Transverse colon (tissue), 4 donors: ENCODE measurements at regions not wholly inside any gene's neighbourhood (a gene's known extent, or its start where the extent isn't known, plus 50 kb on each side); places are given as distances from the start of the nearest gene placed in this dataset.

Source experiments
- CTCF ChIP-seq, 5 experiments: fragments of 200-600 bp in 3 of 5; fragments of 450-650 bp in 2 of 5; sonication (generic) in 3 of 5; IDR thresholded peaks; 1 replicate in 2 of 5; 2 replicates in 3 of 5; pipeline ENCODE4 v1.5.1; 2016 to 2017; ENCODE audit warnings: antibody characterized with exemption in 5 of 5, inconsistent platforms in 3 of 5, mild to moderate bottlenecking in 2 of 5, moderate library complexity in 1 of 5
- EP300 ChIP-seq: sonication (generic); formaldehyde crosslinking; IDR thresholded peaks from one replicate; pipeline ENCODE4 v1.6.1; 2017; ENCODE audit warnings: antibody characterized with exemption, low read depth
- POLR2A ChIP-seq: fragments of 450-650 bp; IDR thresholded peaks from one replicate; pipeline ENCODE4 v1.6.1; 2016; ENCODE audit warnings: antibody characterized with exemption, mild to moderate bottlenecking, moderate library complexity
- POLR2AphosphoS5 ChIP-seq, 3 donors: sonication (generic); formaldehyde crosslinking; IDR thresholded peaks; one replicate each; pipeline ENCODE4 v1.6.1; 2016; ENCODE audit warnings: antibody characterized with exemption in 3 of 3

GRCh38 chr12:76240281-76240680 lies 107.9 kb downstream of the BBS10 start:
- TF ChIP-seq CTCF (IDR thresholded peaks at IDR 0.05), result no peak
- TF ChIP-seq POLR2AphosphoS5 (IDR thresholded peaks at IDR 0.05), result no peak
- TF ChIP-seq POLR2A, result no peak
- TF ChIP-seq EP300, result no peak
